Ovary (tissue), 7 donors: ENCODE measurements at regions not wholly inside any gene's neighbourhood (a gene's known extent, or its start where the extent isn't known, plus 50 kb on each side); places are given as distances from the start of the nearest gene placed in this dataset.
A peak's percentile ranks its signal among the peaks of the same experiment; 100 is the strongest.

Experiments
- DNase-seq, 5 donors: peaks; one replicate each; pipeline ENCODE4 v3.0.0-alpha.2; 2019 to 2020
- H3K27ac ChIP-seq, 2 donors: fragments of 200-600 bp; one replicate each; pipeline versions ENCODE4 v1.5.1 to v1.8.0; 2019 to 2022
- H3K27me3 ChIP-seq: fragments of 200-600 bp; one replicate; pipeline ENCODE4 v1.8.0; 2022
- H3K36me3 ChIP-seq: fragments of 200-600 bp; sonication (generic); one replicate; pipeline ENCODE4 v1.5.1; 2019
- H3K4me1 ChIP-seq: one replicate; pipeline ENCODE4 v1.8.1; 2013; ENCODE audit warnings: mild to moderate bottlenecking, moderate library complexity; ENCODE audit not compliant: insufficient read depth
- H3K4me3 ChIP-seq: fragments of 200-600 bp; sonication (generic); one replicate; pipeline ENCODE4 v1.5.1; 2017
- H3K9me3 ChIP-seq, 2 donors: fragments of 200-600 bp in 1 of 2; sonication (generic) in 1 of 2; one replicate each; pipeline versions ENCODE4 v1.5.1 to v1.8.1; 2013 to 2019; ENCODE audit warnings: mild to moderate bottlenecking in 1 of 2, moderate library complexity in 1 of 2
- CTCF ChIP-seq, 3 donors: fragments of 450-650 bp in 2 of 3; fragments of 200-600 bp in 1 of 3; IDR thresholded peaks; one replicate each; pipeline versions ENCODE4 v1.5.1 to v1.8.0; 2016 to 2022; ENCODE audit warnings: antibody characterized with exemption in 3 of 3, mild to moderate bottlenecking in 1 of 3
- EP300 ChIP-seq: sonication (generic); formaldehyde crosslinking; IDR thresholded peaks from one replicate; pipeline ENCODE4 v1.6.1; 2017; ENCODE audit warnings: antibody characterized with exemption
- POLR2A ChIP-seq: fragments of 450-650 bp; IDR thresholded peaks from one replicate; pipeline ENCODE4 v1.6.1; 2017; ENCODE audit warnings: antibody characterized with exemption, mild to moderate bottlenecking, moderate library complexity
- WGBS, 3 donors: extraction: QIAGEN DNeasy Blood & Tissue Kit in 1 of 3; methylation state at CpG; one replicate each; pipeline versions ENCODE4 v1.1.5 to v1.1.7; 2013 to 2017; 5-methylcytosine and 5-hydroxymethylcytosine counted together
- intact Hi-C, 4 donors: fragments of 100-400 bp; cut with DNase I; formaldehyde crosslinking; loops; one replicate each; pipeline versions ENCODE4 v1.11.0 to v1.15.1; 2022 to 2023
- donor health status: DM: no; HTN: no; CAD: no; lungs with moderate emphysema.
- donor health status: DM: no; HTN: no; CAD: no.
- donor health status: Bipolar disorder and iron deficiency.
- donor health status: DM: no; HTN: no; CAD: no.
- donor health status: DM: yes; HTN: yes; CAD: no.

GRCh38 chr2:176546550-176546949 lies 277.3 kb downstream of the MTX2 start:
- no peak for TF ChIP-seq EP300
- no peak for TF ChIP-seq POLR2A
- no peak for TF ChIP-seq CTCF (IDR thresholded peaks at IDR 0.05)
- whole genome bisulfite sequencing, 3 donors: 87 to 92% (median 88%) methylated on average over 4 of the region's 4 CpGs
- Histone ChIP-seq H3K4me1 (no peaks in the 10 kb centered on the region), H3K9me3 (no peaks in the 10 kb centered on the region), H3K4me3 (no peak overlapping the region), H3K27me3 (no peaks in the 10 kb centered on the region), H3K27ac (no peak overlapping the region), H3K36me3 (no peaks in the 10 kb centered on the region)
- DNase-seq: no peak
- intact Hi-C loops: no loop called here

- Histone ChIP-seq H3K4me1 (peaks cover 5% of the 10 kb centered on the region), H3K27ac (peak overlapping the region in 1 of 2 donors; percentile 88), H3K9me3 (no peaks in the 10 kb centered on the region), H3K27me3 (no peaks in the 10 kb centered on the region), H3K4me3 (no peak overlapping the region), H3K36me3 (no peaks in the 10 kb centered on the region)
- intact Hi-C loops: loop anchor here (5.0 to 10.0 kb wide), 4 partner anchors 98 to 425 kb away; partner anchors contain the start of gene HOXD8 (in 1 of the 4)
- no peak for TF ChIP-seq CTCF (IDR thresholded peaks at IDR 0.05)
- TF ChIP-seq EP300: no peak
- TF ChIP-seq POLR2A: no peak
- no peak for DNase-seq
- 20 to 25% (median 24%) methylated on average over 1 of the region's 1 CpG for WGBS, 3 donors
These were observed 283.4 kb downstream of the MTX2 start for GRCh38 chr2:176552501-176553135.

- intact Hi-C loops: loop anchor here (2.0 to 10.0 kb wide), 5 partner anchors 99 to 426 kb away; partner anchors contain the start of gene HOXD8 (in 1 of the 4)
- Histone ChIP-seq H3K4me1 (peaks cover 5% of the 10 kb centered on the region), H3K9me3 (no peaks in the 10 kb centered on the region), H3K4me3 (peak overlapping the region; percentile 38), H3K27ac (peak overlapping the region; percentile 72 to 88), H3K36me3 (no peaks in the 10 kb centered on the region), H3K27me3 (no peaks in the 10 kb centered on the region)
- 0% methylated on average over 16 of the region's 16 CpGs for WGBS, 3 donors
- TF ChIP-seq POLR2A (no peak), CTCF (IDR thresholded peaks at IDR 0.05) (no peak), EP300 (no peak)
- peak; percentile 64 to 81 (median 72) for DNase-seq
These were observed 284.5 kb downstream of the MTX2 start for GRCh38 chr2:176553685-176554100.

- H3K27ac ChIP-seq: peak overlapping the region; percentile 72 to 88
These were observed 285.1 kb downstream of the MTX2 start for GRCh38 chr2:176554101-176555048.

More at GRCh38 chr2:176554101-176555048, 285.1 kb downstream of the MTX2 start:
- no peaks in the 10 kb centered on the region for H3K9me3 ChIP-seq
- peak overlapping the region; percentile 38 for H3K4me3 ChIP-seq
- DNase-seq: peak; percentile 34 to 67 (median 54)
- intact Hi-C loops: loop anchor here (2.0 to 10.0 kb wide), 5 partner anchors 100 to 427 kb away; partner anchors contain the start of gene HOXD8 (in 2 of the 4)
- TF ChIP-seq EP300 (no peak), CTCF (IDR thresholded peaks at IDR 0.05) (peak; percentile 80 to 88 (median 88))
- H3K27me3 ChIP-seq: no peaks in the 10 kb centered on the region
- peaks cover 5% of the 10 kb centered on the region for H3K4me1 ChIP-seq
- H3K36me3 ChIP-seq: no peaks in the 10 kb centered on the region
- 8 to 10% (median 9%) methylated on average over 17 of the region's 17 CpGs for WGBS, 3 donors
